HUES64 (cell line): ENCODE measurements at regions not wholly inside any gene's neighbourhood (a gene's known extent, or its start where the extent isn't known, plus 50 kb on each side); places are given as distances from the start of the nearest gene placed in this dataset.
"Not testable (repeated sequence)": the region's sequence is repeated elsewhere in the genome, so short reads cannot be mapped to it uniquely, and the experiment has no call there.

ENCODE experiments used
- H3K27ac ChIP-seq: 2 replicates; pipeline ENCODE4 v1.7.0; 2013; ENCODE audit warnings: low read depth, low read length, inconsistent platforms
- H3K27me3 ChIP-seq: 2 replicates; pipeline ENCODE4 v1.6.1; 2013; ENCODE audit warnings: mild to moderate bottlenecking, low read length; ENCODE audit not compliant: insufficient read depth
- H3K36me3 ChIP-seq: 2 replicates; pipeline ENCODE4 v1.6.1; 2013; ENCODE audit warnings: mild to moderate bottlenecking, low read length; ENCODE audit not compliant: insufficient read depth
- H3K4me1 ChIP-seq: 2 replicates; pipeline ENCODE4 v1.6.1; 2013; ENCODE audit warnings: mild to moderate bottlenecking, low read length, moderate library complexity; ENCODE audit not compliant: insufficient read depth
- H3K4me3 ChIP-seq: 2 replicates; pipeline ENCODE4 v1.5.1; 2013; ENCODE audit warnings: mild to moderate bottlenecking, low read length, moderate library complexity
- H3K9ac ChIP-seq: 2 replicates; pipeline ENCODE4 v1.6.1; 2013; ENCODE audit warnings: mild to moderate bottlenecking, low read depth, low read length
- H3K9me3 ChIP-seq: 2 replicates; pipeline ENCODE4 v1.6.1; 2013; ENCODE audit warnings: low read depth, low read length; ENCODE audit not compliant: insufficient read depth
- WGBS: fragments of 150-250, 120-280 bp; methylation state at CpG from one replicate; pipeline ENCODE4 v1.1.7; 2013; ENCODE audit warnings: missing lambda C conversion rate; 5-methylcytosine and 5-hydroxymethylcytosine counted together

- 80% methylated on average over 11 of the region's 11 CpGs for WGBS
- Histone ChIP-seq H3K4me1 (no peaks in the 10 kb centered on the region), H3K9ac (no peak overlapping the region), H3K27me3 (no peaks in the 10 kb centered on the region), H3K36me3 (no peaks in the 10 kb centered on the region), H3K4me3 (no peak overlapping the region), H3K27ac (no peak overlapping the region), H3K9me3 (peaks cover 97% of the 10 kb centered on the region)
These were observed 579.4 kb downstream of the ALG10 start for GRCh38 chr12:34601689-34602088.

GRCh38 chr12:34602213-34602940 is 580.1 kb downstream of the ALG10 start:
- 86% methylated on average over 22 of the region's 22 CpGs for WGBS
- Histone ChIP-seq H3K9ac (no peak overlapping the region), H3K9me3 (peaks cover 97% of the 10 kb centered on the region), H3K4me1 (no peaks in the 10 kb centered on the region), H3K4me3 (no peak overlapping the region), H3K27me3 (no peaks in the 10 kb centered on the region), H3K27ac (no peak overlapping the region), H3K36me3 (no peaks in the 10 kb centered on the region)

GRCh38 chr12:34603382-34604035 is 581.2 kb downstream of the ALG10 start:
- no peaks in the 10 kb centered on the region for H3K4me1 ChIP-seq
- H3K36me3 ChIP-seq, result no peaks in the 10 kb centered on the region
- H3K9ac ChIP-seq, result no peak overlapping the region
- no peak overlapping the region for H3K4me3 ChIP-seq
- no peak overlapping the region for H3K27ac ChIP-seq
- H3K9me3 ChIP-seq, result peaks cover 94% of the 10 kb centered on the region
- 75% methylated on average over 21 of the region's 21 CpGs for WGBS
- H3K27me3 ChIP-seq, result no peaks in the 10 kb centered on the region

GRCh38 chr12:34604227-34604626 is 581.9 kb downstream of the ALG10 start:
- Histone ChIP-seq H3K27ac (no peak overlapping the region), H3K9ac (no peak overlapping the region), H3K4me1 (no peaks in the 10 kb centered on the region), H3K9me3 (peaks cover 87% of the 10 kb centered on the region), H3K27me3 (no peaks in the 10 kb centered on the region), H3K36me3 (no peaks in the 10 kb centered on the region), H3K4me3 (no peak overlapping the region)
- WGBS, result 53% methylated on average over 7 of the region's 7 CpGs

- Histone ChIP-seq H3K9ac (no peak overlapping the region), H3K27ac (no peak overlapping the region), H3K27me3 (no peaks in the 10 kb centered on the region), H3K9me3 (peaks cover 81% of the 10 kb centered on the region), H3K4me3 (no peak overlapping the region), H3K36me3 (no peaks in the 10 kb centered on the region), H3K4me1 (no peaks in the 10 kb centered on the region)
- WGBS, result 84% methylated on average over 37 of the region's 37 CpGs
These were observed 582.6 kb downstream of the ALG10 start for GRCh38 chr12:34604631-34605509.

- Histone ChIP-seq H3K9me3 (peaks cover 74% of the 10 kb centered on the region), H3K27me3 (no peaks in the 10 kb centered on the region)
- 79% methylated on average over 15 of the region's 15 CpGs for WGBS
These were observed 583.2 kb downstream of the ALG10 start for GRCh38 chr12:34605510-34605887.

GRCh38 chr12:34605955-34606748 is 583.9 kb downstream of the ALG10 start:
- WGBS, result 77% methylated on average over 27 of the region's 27 CpGs

More at GRCh38 chr12:34605510-34605887, 583.2 kb downstream of the ALG10 start:
- Histone ChIP-seq H3K4me3 (no peak overlapping the region), H3K4me1 (no peaks in the 10 kb centered on the region), H3K9ac (no peak overlapping the region), H3K36me3 (no peaks in the 10 kb centered on the region), H3K27ac (no peak overlapping the region)

GRCh38 chr12:34606749-34607519 is 584.6 kb downstream of the ALG10 start:
- Histone ChIP-seq H3K4me1 (no peaks in the 10 kb centered on the region), H3K36me3 (no peaks in the 10 kb centered on the region), H3K4me3 (no peak overlapping the region), H3K27ac (no peak overlapping the region), H3K9me3 (peaks cover 60% of the 10 kb centered on the region), H3K27me3 (no peaks in the 10 kb centered on the region), H3K9ac (no peak overlapping the region)
- 68% methylated on average over 24 of the region's 24 CpGs for WGBS

More at GRCh38 chr12:34605955-34606748, 583.9 kb downstream of the ALG10 start:
- no peaks in the 10 kb centered on the region for H3K27me3 ChIP-seq
- H3K9me3 ChIP-seq, result peaks cover 68% of the 10 kb centered on the region
- H3K4me1 ChIP-seq, result no peaks in the 10 kb centered on the region
- no peak overlapping the region for H3K27ac ChIP-seq
- no peaks in the 10 kb centered on the region for H3K36me3 ChIP-seq
- H3K9ac ChIP-seq, result no peak overlapping the region
- H3K4me3 ChIP-seq, result no peak overlapping the region

GRCh38 chr12:34607520-34608195 is 585.4 kb downstream of the ALG10 start:
- Histone ChIP-seq H3K36me3 (no peaks in the 10 kb centered on the region), H3K4me1 (no peaks in the 10 kb centered on the region), H3K9me3 (peaks cover 55% of the 10 kb centered on the region), H3K27ac (no peak overlapping the region), H3K27me3 (no peaks in the 10 kb centered on the region), H3K4me3 (no peak overlapping the region), H3K9ac (no peak overlapping the region)
- 70% methylated on average over 13 of the region's 14 CpGs for WGBS

GRCh38 chr12:34613988-34614387 is 591.7 kb downstream of the ALG10 start:
- H3K4me1 ChIP-seq, H3K27me3 ChIP-seq, H3K27ac ChIP-seq, H3K9ac ChIP-seq, H3K36me3 ChIP-seq, H3K4me3 ChIP-seq: not testable (repeated sequence)
- peaks cover 56% of the 10 kb centered on the region for H3K9me3 ChIP-seq
- 68% methylated on average over 2 of the region's 2 CpGs for WGBS
